EL (cell line): ENCODE measurements at regions not wholly inside any gene's neighbourhood (a gene's known extent, or its start where the extent isn't known, plus 50 kb on each side); places are given as distances from the start of the nearest gene placed in this dataset.
A peak's percentile ranks its signal among the peaks of the same experiment; 100 is the strongest.

ENCODE experiments used
- DNase-seq: peaks from one replicate; pipeline ENCODE4 v3.0.0-alpha.2; 2016

DNA sequence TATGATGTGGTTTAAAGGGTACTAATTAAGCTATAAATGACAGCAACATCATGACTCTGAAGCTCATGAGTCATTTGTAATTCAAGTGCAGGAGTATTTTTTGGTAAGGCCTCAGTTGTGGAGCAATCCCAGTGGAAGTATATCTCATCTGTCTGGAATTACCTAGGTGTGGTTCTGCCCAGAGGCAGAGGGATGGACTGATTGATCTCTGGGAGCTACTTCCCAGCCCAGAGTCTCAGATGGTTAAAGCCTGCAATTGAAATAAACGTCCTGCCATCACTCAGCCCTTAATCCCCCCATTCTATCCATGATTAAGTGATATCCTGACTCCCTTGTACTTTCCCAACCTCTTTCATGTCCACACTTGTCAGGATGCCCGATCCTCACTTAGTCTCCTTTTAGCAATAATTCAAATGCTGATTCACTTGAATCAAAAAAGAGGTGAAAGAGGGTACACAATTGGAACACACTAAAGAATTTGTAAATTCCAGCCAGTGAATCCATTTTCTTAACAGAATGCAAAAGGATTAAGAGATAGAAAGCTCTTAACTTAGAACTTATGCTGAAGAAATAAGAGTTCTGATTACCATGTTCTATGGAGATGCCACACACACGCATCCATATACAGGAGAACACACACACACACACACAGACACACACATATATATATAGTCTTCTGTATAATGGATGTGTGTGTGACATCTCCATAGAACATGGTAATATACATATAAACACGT lies 664.4 kb downstream of the NYAP2 start:
- peak; percentile 88 for DNase-seq

DNA sequence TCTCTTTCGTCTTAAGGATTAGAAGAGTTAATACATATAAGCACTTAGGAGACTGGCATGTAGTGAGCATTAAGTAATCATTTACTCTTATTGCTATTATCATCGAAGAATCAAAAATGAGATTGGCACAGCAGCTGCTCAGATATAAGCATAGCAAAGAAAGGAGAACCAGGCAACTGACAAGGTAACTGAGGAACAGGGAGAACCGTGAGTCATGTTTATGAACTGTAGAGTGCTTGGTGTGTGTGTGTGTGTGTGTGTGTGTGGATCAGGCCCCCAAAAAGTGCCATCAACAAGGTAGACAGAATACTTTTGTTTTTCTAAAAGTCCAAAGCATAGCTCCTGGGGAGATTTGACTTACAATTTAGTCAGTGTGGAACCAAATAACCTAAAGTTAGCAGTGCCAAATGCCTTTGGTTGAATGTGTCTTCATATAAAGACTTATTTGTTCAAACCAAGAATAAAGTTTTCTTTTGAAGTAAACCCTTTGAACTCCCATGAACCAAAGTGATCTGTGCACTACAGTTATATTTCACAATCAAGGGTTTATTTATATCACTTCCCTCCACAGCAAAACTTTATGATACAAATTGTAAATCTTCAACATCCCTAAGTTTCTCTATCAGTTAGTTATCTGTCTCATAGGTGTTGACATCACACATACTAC lies 660.6 kb downstream of the NYAP2 start:
- no peak for DNase-seq

DNA sequence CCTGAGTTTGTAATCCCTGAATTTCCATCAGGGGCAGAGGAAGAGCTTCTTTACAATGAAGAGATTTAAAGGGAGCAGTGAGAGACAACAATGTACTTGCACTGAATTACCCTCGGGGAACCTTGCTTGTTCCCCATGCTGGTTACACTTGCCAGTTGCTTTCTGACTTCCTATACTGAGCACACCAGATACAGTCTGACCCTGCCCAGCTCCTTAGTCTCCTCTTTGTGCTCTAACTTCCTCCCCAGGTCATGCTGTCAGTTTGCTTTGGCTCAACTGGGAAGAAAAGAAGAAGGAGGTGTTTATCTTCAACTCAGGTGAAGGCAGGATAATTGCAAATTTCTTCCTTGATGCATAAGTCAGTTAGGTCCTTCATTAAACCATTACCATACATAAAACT lies 658.4 kb downstream of the NYAP2 start:
- DNase-seq = no peak

DNA sequence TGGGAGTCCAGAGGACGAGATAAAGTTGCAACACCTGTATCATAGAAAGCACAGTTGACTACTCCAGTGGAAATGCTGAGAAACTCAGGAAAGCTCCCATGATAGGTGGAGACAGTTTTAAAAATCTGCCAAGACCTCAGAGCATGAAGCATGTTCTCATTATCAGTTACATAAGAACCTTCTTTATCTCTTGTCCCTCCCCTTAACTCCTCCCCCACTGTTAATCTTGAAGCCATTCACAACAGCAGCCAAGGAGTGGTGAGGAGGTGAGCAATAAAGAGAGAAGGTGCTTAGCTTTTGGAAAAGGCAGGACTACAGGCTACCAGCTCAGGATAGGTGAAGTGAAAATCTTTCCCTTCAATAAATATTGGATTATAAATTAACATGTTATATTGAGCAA lies 657.9 kb downstream of the NYAP2 start:
- no peak for DNase-seq

DNA sequence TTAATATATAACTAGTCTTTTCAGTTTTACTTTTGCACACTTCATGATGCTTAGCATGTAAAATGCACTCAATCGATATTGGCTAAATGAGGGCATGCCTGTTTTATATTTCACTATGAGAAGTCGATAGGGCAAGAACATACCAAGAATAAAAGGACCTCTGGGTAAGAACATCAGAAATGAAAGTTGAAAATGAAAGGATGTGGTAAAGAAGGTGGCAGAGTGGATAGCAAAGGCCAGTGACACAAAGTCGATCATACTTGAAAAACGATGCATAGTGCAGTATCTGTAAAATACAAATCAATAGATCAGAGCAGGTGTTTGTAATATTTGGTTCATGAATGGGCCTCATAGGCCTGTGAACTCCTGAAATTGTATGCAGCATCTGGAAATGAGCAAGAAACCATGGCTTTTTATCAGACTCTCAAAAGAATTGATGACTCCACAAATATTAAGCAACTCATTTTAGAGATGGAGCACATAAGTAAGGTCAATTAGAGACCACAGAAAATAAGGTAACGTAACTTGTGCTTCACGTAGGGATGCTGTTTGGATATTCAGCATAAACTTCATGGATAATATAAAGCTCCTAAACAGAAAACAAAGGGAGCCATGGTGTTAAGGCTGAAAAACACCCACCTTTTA lies 653.4 kb downstream of the NYAP2 start:
- DNase-seq = no peak

DNA sequence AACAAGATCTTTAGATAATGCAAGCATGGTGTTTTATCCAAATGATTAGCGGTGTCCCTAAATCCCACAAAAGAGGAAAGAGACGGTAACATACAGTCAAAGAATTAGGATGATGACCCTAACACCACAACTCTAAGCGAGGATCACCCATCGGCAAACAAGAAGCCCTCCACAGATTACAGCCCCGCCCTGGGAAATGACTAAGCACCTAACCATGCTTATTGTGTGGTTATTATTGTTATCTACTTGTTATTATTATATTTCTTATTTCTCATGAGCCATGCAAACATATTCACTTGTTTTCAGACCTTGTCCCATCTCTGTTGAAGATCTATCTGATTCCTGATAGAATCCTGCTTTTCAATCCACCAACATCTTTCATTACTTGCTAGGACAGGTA lies 651.3 kb downstream of the NYAP2 start:
- peak; percentile 18 for DNase-seq

DNA sequence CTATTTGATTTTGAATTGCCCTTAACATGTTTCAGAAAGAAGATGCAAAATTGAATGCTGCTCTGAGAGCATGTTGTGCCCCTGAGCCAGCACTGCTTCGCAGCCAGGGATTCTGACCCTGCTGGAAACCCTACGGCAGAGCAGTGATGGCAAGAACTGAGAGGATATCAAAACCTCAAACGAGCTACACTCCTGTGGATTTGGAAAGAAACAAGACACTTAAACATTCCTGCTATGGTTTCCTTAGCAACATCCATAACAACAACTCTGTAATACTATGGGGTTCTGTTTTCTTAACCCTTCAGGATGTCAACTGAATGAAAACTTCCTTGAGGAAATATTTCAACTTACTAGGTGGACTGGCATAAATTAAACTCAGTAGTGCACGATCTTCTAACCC lies 649.1 kb downstream of the NYAP2 start:
- peak; percentile 74 for DNase-seq

DNA sequence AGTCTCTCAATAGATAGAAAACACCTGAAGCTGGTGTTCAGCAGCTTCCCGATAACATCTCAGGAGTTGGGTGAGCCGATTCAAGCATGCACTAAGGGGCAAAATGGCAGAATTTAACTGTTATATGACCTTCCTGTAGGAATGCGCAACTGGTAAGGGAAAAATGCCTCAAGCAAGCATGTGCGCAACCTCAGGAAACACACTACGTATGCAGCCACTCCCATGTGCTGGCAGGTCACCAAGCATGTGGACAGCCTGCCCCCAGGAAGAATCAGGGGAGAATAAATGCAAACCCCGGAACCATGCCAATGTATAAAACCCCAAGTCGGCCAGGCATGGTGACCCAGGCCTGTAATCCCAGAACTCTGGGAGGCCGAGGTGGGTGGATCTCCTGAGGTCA lies 645.6 kb downstream of the NYAP2 start:
- DNase-seq = no peak

DNA sequence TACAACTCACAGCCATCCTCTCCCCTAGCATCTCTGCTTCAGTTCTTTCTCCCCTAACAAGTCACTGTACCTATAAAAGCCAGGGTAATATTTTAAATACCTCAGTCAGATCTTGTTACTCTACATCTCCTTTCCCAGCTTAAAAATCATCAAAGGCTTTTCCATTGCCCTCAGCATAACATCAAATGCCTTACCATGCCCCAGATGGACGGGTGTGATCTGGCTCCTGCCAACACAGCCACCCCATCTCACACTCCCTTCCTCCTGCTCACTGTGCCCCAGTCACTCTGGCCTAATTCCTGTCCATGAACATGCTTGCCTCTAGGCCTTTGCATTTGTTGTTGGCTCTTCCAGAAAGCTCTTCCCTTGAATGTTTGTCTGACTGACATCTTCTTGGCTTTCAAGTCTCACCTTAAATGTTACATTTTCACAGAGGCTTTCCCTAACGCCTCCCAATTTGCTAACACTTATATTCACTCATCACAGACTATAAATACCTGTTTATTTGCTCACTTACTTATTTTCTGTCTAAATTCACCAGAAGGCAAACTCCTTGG lies 640.9 kb downstream of the NYAP2 start:
- no peak for DNase-seq

DNA sequence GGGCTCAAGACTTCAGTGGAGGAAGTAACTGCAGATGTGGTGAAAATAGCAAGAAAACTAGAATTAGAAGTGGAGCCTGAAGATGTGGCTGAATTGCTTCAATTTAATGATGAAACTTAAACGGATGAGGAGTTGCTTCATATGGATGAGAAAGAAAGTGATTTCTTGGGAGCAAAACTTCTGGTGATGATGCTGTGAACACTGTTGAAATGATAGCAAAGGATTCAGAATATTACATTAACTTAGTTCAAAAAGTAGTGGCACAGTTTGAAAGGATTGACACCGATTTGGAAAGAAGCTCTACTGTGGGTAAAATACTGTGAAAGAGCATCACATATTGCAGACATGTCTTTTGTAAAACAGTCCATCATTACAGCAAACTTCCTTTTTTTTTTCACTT lies 638.0 kb downstream of the NYAP2 start:
- no peak for DNase-seq

DNA sequence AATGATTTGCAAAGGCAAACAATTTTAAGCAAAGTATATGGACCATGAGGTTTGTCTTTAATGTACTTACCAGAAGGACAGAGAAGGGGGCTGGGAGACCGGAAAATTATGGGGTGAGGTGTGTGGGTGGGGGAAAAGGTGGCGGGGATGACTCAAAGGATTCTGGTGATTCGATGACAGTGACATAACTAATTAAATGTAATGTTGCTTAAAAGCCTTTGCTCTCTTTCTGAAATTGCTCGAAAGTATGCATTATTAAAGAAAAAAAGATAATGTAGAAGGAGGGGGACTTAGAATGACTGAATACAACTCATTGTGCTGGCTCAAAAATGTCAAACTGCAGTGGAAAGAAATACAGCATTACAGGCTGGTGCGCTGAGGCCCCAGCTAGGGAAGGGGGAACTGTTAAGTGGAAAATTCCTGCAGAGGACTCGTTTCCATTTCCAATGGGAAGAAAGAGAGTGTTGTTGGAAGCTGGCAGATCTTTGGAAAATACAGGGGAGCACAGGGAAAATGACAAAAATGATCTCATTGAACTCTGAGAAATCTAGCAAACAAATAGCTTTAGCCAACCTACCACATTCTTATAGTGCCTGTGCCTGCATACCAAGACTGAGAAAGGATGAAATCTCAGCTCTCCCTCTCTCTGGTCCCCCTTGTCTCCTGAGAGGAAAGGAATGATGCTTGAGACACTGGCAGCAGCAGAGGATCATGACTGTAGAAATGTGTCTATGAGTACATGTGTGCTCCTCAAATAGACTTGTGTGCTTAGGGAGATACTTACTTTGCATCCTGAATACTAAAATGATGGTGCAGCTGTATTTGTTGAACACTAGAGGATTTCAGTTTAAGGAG lies 632.4 kb downstream of the NYAP2 start:
- DNase-seq = peak; percentile 42

DNA sequence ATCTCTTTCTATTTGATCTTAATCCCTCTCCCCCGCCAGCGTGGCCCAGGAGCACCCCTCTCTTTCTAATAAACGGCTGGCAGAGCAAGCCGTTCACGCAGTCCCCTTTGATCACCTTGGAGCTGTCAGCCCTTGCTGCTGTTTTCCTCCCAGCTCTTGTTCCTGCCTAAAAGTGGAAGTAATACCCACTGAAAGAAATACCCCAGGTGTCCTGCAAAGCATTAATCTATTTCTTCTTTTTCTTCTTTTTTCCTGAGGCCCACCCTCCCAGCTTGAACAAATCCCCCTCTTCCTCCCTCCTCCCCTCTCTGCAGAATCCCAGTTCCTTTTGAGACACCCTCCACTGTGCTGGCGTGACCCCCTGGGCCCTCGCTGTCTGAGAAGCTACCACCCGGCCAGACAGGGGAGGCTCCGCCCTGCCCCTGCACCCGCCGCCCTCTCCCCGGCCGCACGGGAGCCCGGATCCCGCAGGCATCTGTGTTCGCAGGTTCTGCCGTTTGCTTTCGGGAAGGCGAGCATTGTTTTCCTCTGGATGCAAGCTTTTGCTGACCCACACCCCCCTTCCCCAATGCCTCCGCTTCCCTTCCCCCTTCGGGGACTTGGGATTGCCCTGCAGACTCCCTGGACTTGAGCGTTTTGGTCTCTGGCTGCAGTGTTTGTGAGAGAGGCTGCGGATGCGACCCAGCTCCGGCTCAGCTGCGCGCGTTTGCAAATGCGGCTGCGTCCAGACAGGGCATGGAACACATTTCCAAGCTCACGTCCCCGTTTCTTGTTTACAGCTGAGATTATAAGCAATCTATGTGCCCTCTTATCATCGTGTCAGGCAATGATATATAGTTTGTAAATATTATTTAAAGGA lies 631.5 kb downstream of the NYAP2 start:
- peak; percentile 74 for DNase-seq

DNA sequence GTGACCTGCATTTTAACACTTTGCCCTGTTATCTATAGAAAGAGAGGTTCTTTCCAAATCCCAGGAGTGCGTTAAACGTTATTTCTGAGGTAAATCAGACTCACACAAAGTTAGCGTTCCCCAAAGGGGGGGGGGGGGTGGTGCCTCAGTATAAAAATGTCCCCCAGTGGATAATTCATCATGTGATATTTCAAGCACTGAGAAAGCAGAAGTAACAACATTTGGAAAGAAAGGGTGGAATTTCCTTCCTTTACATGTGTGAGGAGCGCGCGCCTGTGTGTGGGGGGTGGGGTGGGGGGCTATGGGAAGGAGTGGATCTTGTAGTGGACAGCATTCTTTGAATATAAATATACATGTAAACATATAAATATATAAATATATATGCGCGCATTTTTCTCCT lies 630.9 kb downstream of the NYAP2 start:
- no peak for DNase-seq

DNA sequence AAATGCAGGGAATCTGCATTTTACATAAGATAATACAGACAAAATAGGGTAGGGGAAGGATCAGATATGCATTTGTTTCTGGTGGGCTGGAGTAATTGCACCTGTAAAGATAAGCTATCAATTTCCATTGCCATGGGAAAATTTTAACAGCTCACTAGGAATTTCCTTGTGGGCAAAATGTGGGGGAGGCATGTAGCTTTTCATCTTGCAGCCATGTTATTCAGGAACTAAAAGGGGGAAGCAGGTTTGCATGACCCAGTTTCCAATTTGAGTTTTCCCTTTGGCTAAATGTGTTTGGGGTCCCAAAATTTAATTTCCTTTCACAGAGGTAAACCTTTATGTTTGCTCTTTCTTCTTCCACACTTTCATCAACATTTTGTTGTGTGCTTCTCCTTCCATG lies 624.4 kb downstream of the NYAP2 start:
- no peak for DNase-seq

DNA sequence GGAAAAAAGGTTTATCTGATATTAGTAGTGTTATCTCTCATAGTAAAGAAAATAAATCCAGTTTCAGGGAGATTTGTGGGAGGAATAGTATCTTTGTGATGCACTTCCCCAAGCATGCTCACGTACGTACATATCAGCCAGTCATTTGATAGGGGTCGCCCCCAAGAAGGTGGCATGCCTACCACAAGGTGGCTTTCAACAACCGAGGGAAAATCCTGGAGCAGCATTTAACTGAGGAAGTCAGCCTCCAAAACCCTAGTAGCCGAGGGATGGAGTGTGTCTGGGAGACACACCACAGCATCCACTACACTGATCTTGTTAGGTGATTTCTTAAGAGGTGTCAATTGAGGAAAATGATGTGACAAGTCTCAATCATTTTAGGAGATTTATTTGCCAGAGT lies 623.9 kb downstream of the NYAP2 start:
- no peak for DNase-seq

DNA sequence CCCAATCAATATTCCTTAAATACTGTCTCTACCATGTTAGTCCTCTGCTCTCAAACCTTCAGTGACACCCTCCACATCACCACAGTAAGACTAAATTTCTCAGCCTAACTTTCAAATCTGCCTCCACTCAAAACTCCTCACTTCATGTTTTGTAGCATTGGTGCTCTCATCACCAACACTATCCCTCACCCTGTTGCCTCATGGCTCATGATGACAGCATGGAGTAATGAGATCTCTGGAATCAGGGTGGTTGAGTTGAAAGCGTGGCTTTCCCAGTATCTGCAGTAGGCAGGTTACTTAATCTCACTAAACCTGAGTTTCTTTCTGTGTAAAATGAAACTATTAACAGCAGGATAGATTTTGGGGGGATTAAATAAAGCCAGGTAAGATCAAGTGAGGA lies 621.4 kb downstream of the NYAP2 start:
- no peak for DNase-seq

DNA sequence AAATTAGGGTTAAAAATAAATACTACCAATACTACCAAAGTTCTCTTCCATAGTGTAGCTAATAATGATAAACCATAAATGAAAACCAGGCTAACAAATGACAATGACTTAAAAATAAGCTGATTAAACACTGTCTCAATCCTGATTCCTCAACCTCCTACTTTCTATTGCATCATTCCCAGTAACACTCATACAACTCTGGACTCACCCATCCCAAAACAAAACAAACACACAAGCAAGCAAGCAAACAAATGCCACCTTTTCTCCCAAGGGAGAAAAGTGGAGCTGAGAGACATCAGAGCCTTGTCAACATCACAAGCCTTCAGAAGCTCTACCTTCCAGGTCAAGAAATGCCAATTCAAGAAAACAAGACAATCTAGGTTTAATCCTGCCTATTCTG lies 620.7 kb downstream of the NYAP2 start:
- no peak for DNase-seq

DNA sequence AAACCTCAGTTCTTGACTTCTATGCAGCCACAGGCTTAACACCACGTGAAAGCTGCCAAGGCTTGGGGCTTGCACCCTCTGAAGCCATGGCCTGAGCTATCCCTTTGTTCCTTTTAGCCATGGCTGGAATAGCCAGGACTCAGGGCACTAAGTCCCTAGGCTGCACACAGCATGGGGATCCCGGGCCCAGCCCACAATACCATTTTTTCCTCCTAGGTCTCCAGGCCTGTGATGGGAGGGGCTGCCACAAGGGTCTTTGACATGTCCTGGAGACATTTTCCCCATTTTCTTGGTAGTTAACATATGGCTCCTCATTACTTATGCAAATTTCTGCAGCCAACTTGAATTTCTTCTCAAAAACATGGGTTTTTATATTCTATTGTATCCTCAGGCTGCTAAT lies 619.1 kb downstream of the NYAP2 start:
- DNase-seq = no peak

DNA sequence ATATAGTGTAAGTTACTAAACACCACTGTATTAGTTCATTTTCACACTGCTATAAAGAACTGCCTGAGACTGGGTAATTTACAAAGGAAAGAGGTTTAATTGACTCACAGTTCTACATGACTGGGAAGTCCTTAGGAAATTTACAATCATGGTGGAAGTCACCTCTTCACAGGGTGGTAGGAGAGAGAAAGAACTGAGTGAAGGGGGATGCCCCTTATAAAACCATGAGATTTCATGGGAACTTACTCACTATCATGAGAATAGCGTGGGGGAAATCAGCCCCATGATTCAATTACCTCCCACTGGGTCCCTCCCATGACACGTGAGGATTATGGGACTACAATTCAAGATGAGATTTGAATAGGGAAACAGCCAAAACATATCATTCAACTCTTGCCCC lies 618.0 kb downstream of the NYAP2 start:
- DNase-seq = no peak

DNA sequence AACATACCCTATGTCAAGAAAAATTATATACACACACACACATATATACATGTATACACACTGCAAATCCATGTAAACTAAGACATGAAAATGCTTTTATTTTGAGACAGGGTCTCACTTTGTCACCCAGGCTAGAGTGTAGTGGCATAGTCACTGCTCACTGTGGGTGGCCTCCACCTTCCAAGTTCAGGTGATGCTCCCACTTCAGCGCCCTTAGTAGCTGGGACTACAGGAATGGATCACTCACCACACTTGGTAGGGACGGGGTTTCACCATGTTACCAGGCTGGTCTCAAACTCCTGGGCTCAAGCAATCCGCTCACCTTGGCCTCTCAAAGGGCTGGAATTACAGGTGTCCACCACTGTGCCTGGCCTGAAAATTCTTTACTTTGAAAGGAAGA lies 617.6 kb downstream of the NYAP2 start:
- no peak for DNase-seq

DNA sequence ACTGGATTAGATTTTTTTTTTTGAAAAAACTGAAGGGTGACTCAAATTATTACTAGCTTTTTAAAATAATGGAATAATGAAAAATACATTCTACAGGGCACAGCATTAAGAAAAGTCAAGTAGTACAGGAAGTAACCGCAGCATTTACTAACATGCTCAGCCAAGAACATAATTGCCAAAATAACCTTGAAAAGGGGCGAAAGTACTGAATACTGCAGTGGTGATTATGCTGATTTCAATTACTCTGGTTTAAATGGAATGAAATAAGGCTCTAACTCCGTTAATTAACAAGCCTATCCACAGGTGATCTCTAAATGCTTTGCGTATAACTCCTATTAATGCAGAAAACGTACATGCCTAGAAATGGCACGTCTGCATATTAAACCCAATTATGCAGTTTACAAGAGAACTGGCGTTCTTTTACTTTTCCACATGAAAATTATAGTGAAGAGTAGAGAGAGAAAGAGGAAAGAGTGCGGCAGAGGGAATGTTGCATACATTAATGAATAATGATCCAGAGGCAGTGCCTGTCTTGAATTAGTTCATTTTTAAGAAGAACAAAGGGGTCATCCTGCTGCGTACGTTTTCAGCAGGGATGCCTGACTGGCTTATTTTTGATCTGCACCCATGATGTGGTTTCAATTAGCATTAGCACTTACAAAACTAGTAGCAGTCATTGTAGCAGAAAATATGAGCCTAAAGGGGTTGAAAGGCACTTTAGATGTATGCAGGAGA lies 612.4 kb downstream of the NYAP2 start:
- DNase-seq = no peak
